ENCODE measurements at regions not wholly inside any gene's neighbourhood (a gene's known extent, or its start where the extent isn't known, plus 50 kb on each side); places are given as distances from the start of the nearest gene placed in this dataset.

GRCh38 chr2:140061240-140061639 is 1281.0 kb upstream of the NXPH2 start:
- TF ChIP-seq EZH2phosphoT487 (IDR thresholded peaks at IDR 0.05; ENCODE audit: low read depth) (no peak), CTCF (IDR thresholded peaks at IDR 0.05; ENCODE audit: low read depth, low read length) (no peak)

Measured in OCI-LY3 (cell line).